ENCODE measurements at regions not wholly inside any gene's neighbourhood (a gene's known extent, or its start where the extent isn't known, plus 50 kb on each side); places are given as distances from the start of the nearest gene placed in this dataset.
"Not testable (repeated sequence)": the region's sequence is repeated elsewhere in the genome, so short reads cannot be mapped to it uniquely, and the experiment has no call there.

- Histone ChIP-seq H3K27me3 (replicated peaks; ENCODE audit: insufficient read depth) (no peaks in the 10 kb centered on the region), H3K36me3 (no peaks in the 10 kb centered on the region), H3K4me1 (ENCODE audit: control insufficient read depth in 1 of 2, low read depth in 2 of 2) (no peaks in the 10 kb centered on the region), H3K27ac (no peak overlapping the region), H3K9me3 (no peaks in the 10 kb centered on the region), H3K4me3 (no peak overlapping the region)
- ATAC-seq (ENCODE audit: insufficient number of reproducible peaks, low FRiP score, low read depth) (no peak), DNase-seq (ENCODE audit: low spot score) (no peak)
- TF ChIP-seq CTCF (IDR thresholded peaks at IDR 0.05) = no peak
Measured at GRCh38 chr13:100951016-100951415, 276.4 kb upstream of the TMTC4 start.

- H3K4me1 ChIP-seq (ENCODE audit: control insufficient read depth in 1 of 2, low read depth in 2 of 2); H3K9me3 ChIP-seq; ATAC-seq (ENCODE audit: insufficient number of reproducible peaks, low FRiP score, low read depth); H3K27ac ChIP-seq; H3K4me3 ChIP-seq; DNase-seq (ENCODE audit: low spot score); H3K27me3 ChIP-seq (replicated peaks; ENCODE audit: insufficient read depth); H3K36me3 ChIP-seq: not testable (repeated sequence)
Measured at GRCh38 chr13:100948937-100949336, 274.3 kb upstream of the TMTC4 start.

GRCh38 chr13:100946588-100946987, 272.0 kb upstream of the TMTC4 start:
- H3K4me1 ChIP-seq (ENCODE audit: control insufficient read depth in 1 of 2, low read depth in 2 of 2) = no peaks in the 10 kb centered on the region
- no peaks in the 10 kb centered on the region for H3K9me3 ChIP-seq
- DNase-seq (ENCODE audit: low spot score) (no peak), ATAC-seq (ENCODE audit: insufficient number of reproducible peaks, low FRiP score, low read depth) (no peak)
- H3K27me3 ChIP-seq (replicated peaks; ENCODE audit: insufficient read depth) = no peaks in the 10 kb centered on the region
- H3K27ac ChIP-seq = no peak overlapping the region
- TF ChIP-seq CTCF (IDR thresholded peaks at IDR 0.05) = no peak
- no peak overlapping the region for H3K4me3 ChIP-seq
- no peaks in the 10 kb centered on the region for H3K36me3 ChIP-seq

- no peak for DNase-seq (ENCODE audit: low spot score)
- H3K27me3 ChIP-seq (replicated peaks; ENCODE audit: insufficient read depth) = no peaks in the 10 kb centered on the region
- TF ChIP-seq CTCF (IDR thresholded peaks at IDR 0.05) = no peak
- H3K27ac ChIP-seq = no peak overlapping the region
- no peaks in the 10 kb centered on the region for H3K4me1 ChIP-seq (ENCODE audit: control insufficient read depth in 1 of 2, low read depth in 2 of 2)
- no peak for ATAC-seq (ENCODE audit: insufficient number of reproducible peaks, low FRiP score, low read depth)
- H3K4me3 ChIP-seq = no peak overlapping the region
- no peaks in the 10 kb centered on the region for H3K9me3 ChIP-seq
- no peaks in the 10 kb centered on the region for H3K36me3 ChIP-seq
Measured at GRCh38 chr13:100944791-100945345, 270.3 kb upstream of the TMTC4 start.

GRCh38 chr13:100942742-100943141, 268.1 kb upstream of the TMTC4 start:
- Histone ChIP-seq H3K4me3 (no peak overlapping the region), H3K27ac (no peak overlapping the region), H3K36me3 (no peaks in the 10 kb centered on the region), H3K4me1 (ENCODE audit: control insufficient read depth in 1 of 2, low read depth in 2 of 2) (no peaks in the 10 kb centered on the region), H3K27me3 (replicated peaks; ENCODE audit: insufficient read depth) (no peaks in the 10 kb centered on the region), H3K9me3 (no peaks in the 10 kb centered on the region)
- ATAC-seq (ENCODE audit: insufficient number of reproducible peaks, low FRiP score, low read depth) (no peak), DNase-seq (ENCODE audit: low spot score) (no peak)
- TF ChIP-seq CTCF (IDR thresholded peaks at IDR 0.05) = no peak

Measured in thoracic aorta (tissue), 2 donors.